CD14-positive monocyte (primary cell): ENCODE measurements at regions not wholly inside any gene's neighbourhood (a gene's known extent, or its start where the extent isn't known, plus 50 kb on each side); places are given as distances from the start of the nearest gene placed in this dataset.
"Not testable (repeated sequence)": the region's sequence is repeated elsewhere in the genome, so short reads cannot be mapped to it uniquely, and the experiment has no call there.

ENCODE experiments used
- DNase-seq, 3 donors: peaks; one replicate each; pipeline ENCODE4 v3.0.0-alpha.2; 2011 to 2022
- H2AFZ ChIP-seq: 2 replicates; pipeline ENCODE4 v1.6.0; 2012; ENCODE audit warnings: mild to moderate bottlenecking, low read depth, low read length, inconsistent platforms; ENCODE audit not compliant: insufficient read depth, poor library complexity, severe bottlenecking
- H3K27ac ChIP-seq, 2 donors: 1 replicate in 1 of 2; 2 replicates in 1 of 2; pipeline ENCODE4 v1.5.1; 2012 to 2013; ENCODE audit warnings: low read length in 2 of 2, control low read depth in 1 of 2, inconsistent platforms in 1 of 2, low read depth in 1 of 2, mild to moderate bottlenecking in 1 of 2
- H3K27me3 ChIP-seq, 2 donors: one replicate each; pipeline versions ENCODE4 v1.6.0 to v1.6.1; 2011 to 2013; ENCODE audit warnings: low read length in 2 of 2; ENCODE audit not compliant: control insufficient read depth in 2 of 2, insufficient read depth in 2 of 2
- H3K36me3 ChIP-seq, 2 donors: replicated peaks in 1 of 2; 1 replicate in 1 of 2; 2 replicates in 1 of 2; pipeline versions ENCODE4 v1.5.1 to v1.6.1; 2012 to 2013; ENCODE audit warnings: low read length in 2 of 2, control low read depth in 1 of 2, inconsistent platforms in 1 of 2, mild to moderate bottlenecking in 1 of 2; ENCODE audit not compliant: insufficient read depth in 2 of 2, control insufficient read depth in 1 of 2
- H3K4me1 ChIP-seq, 2 donors: 1 replicate in 1 of 2; 2 replicates in 1 of 2; pipeline versions ENCODE4 v1.5.1 to v1.6.1; 2012 to 2013; ENCODE audit warnings: low read length in 2 of 2, control low read depth in 1 of 2, inconsistent platforms in 1 of 2, mild to moderate bottlenecking in 1 of 2, moderate library complexity in 1 of 2; ENCODE audit not compliant: insufficient read depth in 2 of 2, control insufficient read depth in 1 of 2
- H3K4me2 ChIP-seq: replicated peaks from 2 replicates; pipeline ENCODE3; 2012; ENCODE audit warnings: low read length, moderate library complexity, mild to moderate bottlenecking; ENCODE audit not compliant: poor library complexity, severe bottlenecking; ENCODE audit errors: extremely low read depth
- H3K4me3 ChIP-seq, 3 experiments: fragments of 200-600 bp in 1 of 3; sonication (generic) in 1 of 3; replicated peaks in 1 of 3; 1 replicate in 2 of 3; 2 replicates in 1 of 3; pipeline ENCODE4 v1.5.1; 2011 to 2013; ENCODE audit warnings: low read length in 3 of 3, mild to moderate bottlenecking in 3 of 3, control low read depth in 2 of 3, low read depth in 2 of 3, inconsistent platforms in 1 of 3, moderate library complexity in 1 of 3
- H3K79me2 ChIP-seq: 2 replicates; pipeline ENCODE4 v1.6.0; 2012; ENCODE audit warnings: mild to moderate bottlenecking, control low read depth, inconsistent platforms, low read length, moderate library complexity; ENCODE audit not compliant: insufficient read depth
- H3K9ac ChIP-seq: 2 replicates; pipeline ENCODE4 v1.6.0; 2017; ENCODE audit warnings: low read length, mild to moderate bottlenecking; ENCODE audit not compliant: insufficient read depth, poor library complexity, severe bottlenecking
- H3K9me3 ChIP-seq, 2 donors: replicated peaks in 1 of 2; 1 replicate in 1 of 2; 2 replicates in 1 of 2; pipeline versions ENCODE4 v1.5.1 to v1.6.1; 2012 to 2013; ENCODE audit warnings: low read length in 2 of 2, control low read depth in 1 of 2; ENCODE audit not compliant: control insufficient read depth in 1 of 2, insufficient read depth in 1 of 2
- H4K20me1 ChIP-seq: 2 replicates; pipeline ENCODE4 v1.6.0; 2012; ENCODE audit warnings: mild to moderate bottlenecking, low read length, control low read depth, moderate library complexity; ENCODE audit not compliant: insufficient read depth
- H3K27ac Mint-ChIP-seq, 7 donors: one replicate each; pipeline ENCODE4 v1.8.0; 2020; ENCODE audit warnings: mild to moderate bottlenecking in 7 of 7, mixed read lengths in 7 of 7, moderate library complexity in 6 of 7, inconsistent platforms in 2 of 7
- H3K27me3 Mint-ChIP-seq, 3 donors: one replicate each; pipeline ENCODE4 v1.8.0; 2021 to 2022; ENCODE audit warnings: low read depth in 3 of 3, mild to moderate bottlenecking in 3 of 3, mixed read lengths in 3 of 3, moderate library complexity in 3 of 3, inconsistent platforms in 1 of 3
- H3K36me3 Mint-ChIP-seq, 2 donors: one replicate each; pipeline ENCODE4 v1.8.0; 2020; ENCODE audit warnings: mixed read lengths in 2 of 2, inconsistent platforms in 1 of 2, mild to moderate bottlenecking in 1 of 2
- H3K4me1 Mint-ChIP-seq: one replicate; pipeline ENCODE4 v1.8.0; 2020; ENCODE audit warnings: mild to moderate bottlenecking, mixed read lengths
- H3K4me3 Mint-ChIP-seq, 2 donors: one replicate each; pipeline ENCODE4 v1.8.0; 2020; ENCODE audit warnings: mild to moderate bottlenecking in 2 of 2, mixed read lengths in 2 of 2, moderate library complexity in 1 of 2
- H3K9me3 Mint-ChIP-seq, 7 donors: one replicate each; pipeline ENCODE4 v1.8.0; 2020 to 2022; ENCODE audit warnings: mixed read lengths in 7 of 7, mild to moderate bottlenecking in 6 of 7, moderate library complexity in 6 of 7, inconsistent platforms in 2 of 7
- WGBS: methylation state at CpG from one replicate; pipeline ENCODE4 v1.1.5; 2013; ENCODE audit warnings: missing lambda C conversion rate; ENCODE audit not compliant: insufficient coverage; 5-methylcytosine and 5-hydroxymethylcytosine counted together
- intact Hi-C, 2 donors: fragments of 100-400 bp; cut with micrococcal nuclease; formaldehyde crosslinking; loops; one replicate each; pipeline versions ENCODE4 v1.15.0 to v1.15.1; 2023
- TF ChIP-seq, protein P1 (sequence below): fragments of 200-600 bp; IDR thresholded peaks from one replicate; pipeline ENCODE4 v1.8.0; 2022; ENCODE audit warnings: antibody characterized with exemption, mild to moderate bottlenecking

DNA sequence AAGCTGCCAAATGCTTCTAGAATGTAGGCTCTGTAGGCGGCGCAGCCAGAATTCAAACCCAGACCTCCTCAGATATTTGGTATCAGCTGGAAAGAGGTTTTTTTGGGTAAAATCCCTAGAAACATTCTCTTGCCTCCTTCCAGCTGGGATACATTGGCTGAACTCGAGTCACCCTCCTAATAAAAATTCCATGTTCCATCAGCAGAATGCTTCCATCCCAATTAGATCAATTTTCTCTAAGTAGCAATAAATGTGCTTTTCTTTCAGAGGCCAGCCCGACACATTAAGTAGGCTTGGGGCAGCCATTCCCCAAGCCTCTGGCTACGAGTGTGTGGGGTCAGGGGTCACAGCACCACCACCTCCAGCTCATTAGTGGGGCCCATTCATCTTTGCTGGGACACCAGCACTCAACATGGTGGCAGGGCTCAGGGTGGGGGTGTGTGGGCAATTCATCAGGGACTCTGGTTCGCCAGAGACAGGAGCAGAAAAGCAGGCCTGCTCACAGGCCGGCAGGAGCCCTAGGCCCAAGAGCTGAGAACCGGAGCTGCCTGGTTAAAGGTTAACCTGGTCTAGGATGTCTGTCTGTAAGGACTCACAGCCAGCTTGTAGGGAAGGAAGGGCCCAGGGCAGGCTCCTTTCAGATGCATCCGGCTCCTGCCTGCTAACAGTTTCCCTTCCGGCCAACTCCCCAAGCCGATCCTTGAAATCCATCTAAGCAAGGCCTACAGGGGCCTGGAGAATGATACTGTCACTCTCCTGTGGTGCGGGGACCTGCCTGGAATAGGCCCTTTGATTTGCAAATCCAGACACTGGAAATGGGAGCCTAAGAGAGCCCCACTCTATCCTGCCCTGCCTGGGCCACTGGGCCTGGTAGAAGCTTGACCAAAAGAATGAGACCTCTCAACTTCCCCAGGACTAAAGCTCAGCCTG, 159.1 kb upstream of the TOP1 start:
- no peaks in the 10 kb centered on the region for H4K20me1 ChIP-seq
- no peaks in the 10 kb centered on the region for H3K4me1 ChIP-seq
- WGBS = 99% methylated on average over 6 of the region's 12 CpGs
- H3K9ac ChIP-seq = no peak overlapping the region
- H3K4me2 ChIP-seq = no peak overlapping the region
- H3K4me3 ChIP-seq = no peak overlapping the region
- no peak overlapping the region for H2AFZ ChIP-seq
- TF ChIP-seq, protein P1, sequence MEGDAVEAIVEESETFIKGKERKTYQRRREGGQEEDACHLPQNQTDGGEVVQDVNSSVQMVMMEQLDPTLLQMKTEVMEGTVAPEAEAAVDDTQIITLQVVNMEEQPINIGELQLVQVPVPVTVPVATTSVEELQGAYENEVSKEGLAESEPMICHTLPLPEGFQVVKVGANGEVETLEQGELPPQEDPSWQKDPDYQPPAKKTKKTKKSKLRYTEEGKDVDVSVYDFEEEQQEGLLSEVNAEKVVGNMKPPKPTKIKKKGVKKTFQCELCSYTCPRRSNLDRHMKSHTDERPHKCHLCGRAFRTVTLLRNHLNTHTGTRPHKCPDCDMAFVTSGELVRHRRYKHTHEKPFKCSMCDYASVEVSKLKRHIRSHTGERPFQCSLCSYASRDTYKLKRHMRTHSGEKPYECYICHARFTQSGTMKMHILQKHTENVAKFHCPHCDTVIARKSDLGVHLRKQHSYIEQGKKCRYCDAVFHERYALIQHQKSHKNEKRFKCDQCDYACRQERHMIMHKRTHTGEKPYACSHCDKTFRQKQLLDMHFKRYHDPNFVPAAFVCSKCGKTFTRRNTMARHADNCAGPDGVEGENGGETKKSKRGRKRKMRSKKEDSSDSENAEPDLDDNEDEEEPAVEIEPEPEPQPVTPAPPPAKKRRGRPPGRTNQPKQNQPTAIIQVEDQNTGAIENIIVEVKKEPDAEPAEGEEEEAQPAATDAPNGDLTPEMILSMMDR = no peak
- no peak overlapping the region for H3K4me3 Mint-ChIP-seq
- H3K27ac ChIP-seq = no peak overlapping the region
- H3K27me3 Mint-ChIP-seq = peaks cover 0 to 4% (median 3%) of the 10 kb centered on the region in 3 donors
- no peaks in the 10 kb centered on the region for H3K36me3 ChIP-seq
- H3K27me3 ChIP-seq = no peaks in the 10 kb centered on the region
- no peaks in the 10 kb centered on the region for H3K4me1 Mint-ChIP-seq
- no peaks in the 10 kb centered on the region for H3K79me2 ChIP-seq
- H3K27ac Mint-ChIP-seq = no peak overlapping the region
- H3K36me3 Mint-ChIP-seq = no peaks in the 10 kb centered on the region
- intact Hi-C loops = no loop called here
- H3K9me3 ChIP-seq = no peaks in the 10 kb centered on the region
- peaks cover 0 to 2% (median 0%) of the 10 kb centered on the region in 7 donors for H3K9me3 Mint-ChIP-seq
- no peak for DNase-seq

DNA sequence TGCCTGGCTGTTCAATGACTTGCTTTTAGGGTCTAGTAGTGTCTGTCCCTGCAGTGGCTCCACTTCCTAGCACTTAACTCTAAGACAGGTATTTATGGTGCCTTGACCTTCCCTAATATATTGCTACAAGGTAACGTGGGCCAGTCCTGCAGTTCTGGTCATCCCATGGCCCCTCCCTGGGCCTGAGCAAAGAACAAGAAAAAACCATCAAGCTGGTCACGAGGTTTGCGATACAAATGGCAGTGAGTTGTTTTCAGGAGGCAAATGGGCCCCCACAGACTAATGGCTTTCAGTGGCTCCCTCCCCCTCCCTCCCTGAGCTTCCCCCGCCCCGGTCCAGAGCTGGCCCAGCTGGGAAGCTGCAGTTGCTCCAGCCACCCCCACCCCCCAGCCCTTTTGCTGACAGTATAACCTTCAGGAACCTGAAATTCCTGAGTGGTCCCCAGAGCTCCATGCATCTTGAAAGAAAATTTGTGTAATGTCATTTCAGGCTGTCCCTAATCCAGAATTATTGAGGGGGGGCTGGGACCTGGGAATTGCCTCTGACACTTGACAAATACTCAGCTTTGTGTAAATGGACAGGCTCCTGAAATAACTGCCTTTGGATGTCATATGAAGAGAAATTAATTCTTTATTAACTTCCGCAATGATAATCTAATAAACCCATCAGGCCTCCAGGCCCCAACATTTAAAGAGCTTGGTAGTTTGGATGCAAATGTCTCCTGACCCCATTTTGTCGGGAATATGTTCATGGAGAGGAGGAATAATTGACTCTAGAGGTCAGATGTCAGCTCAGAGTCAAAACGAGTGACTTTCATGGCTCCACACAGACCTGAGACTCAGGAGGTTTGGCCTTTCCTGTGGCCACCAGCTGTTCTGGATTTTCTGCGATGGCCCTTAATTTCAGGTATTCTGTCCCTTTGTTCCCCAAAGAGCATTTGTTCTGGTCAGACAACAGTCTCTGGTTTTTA, 153.2 kb upstream of the TOP1 start:
- no peak overlapping the region for H3K27ac ChIP-seq
- no peaks in the 10 kb centered on the region for H3K36me3 ChIP-seq
- peaks cover 5% of the 10 kb centered on the region for H3K4me1 Mint-ChIP-seq
- H3K4me2 ChIP-seq = no peak overlapping the region
- WGBS = 97% methylated on average over 6 of the region's 9 CpGs
- no peak for DNase-seq
- no peak overlapping the region for H2AFZ ChIP-seq
- intact Hi-C loops = loop anchor here in 1 of 2 donors (5.0 kb wide), 1 partner anchor 753 kb away; no protein-coding TSS in a partner anchor
- H3K27me3 Mint-ChIP-seq = peaks cover 0 to 5% (median 3%) of the 10 kb centered on the region in 3 donors
- H4K20me1 ChIP-seq = no peaks in the 10 kb centered on the region
- no peak overlapping the region for H3K4me3 ChIP-seq
- H3K4me3 Mint-ChIP-seq = no peak overlapping the region
- H3K27ac Mint-ChIP-seq = no peak overlapping the region
- no peaks in the 10 kb centered on the region for H3K9me3 ChIP-seq
- TF ChIP-seq, protein P1 = no peak
- no peaks in the 10 kb centered on the region for H3K36me3 Mint-ChIP-seq
- peaks cover 0 to 3% (median 0%) of the 10 kb centered on the region in 7 donors for H3K9me3 Mint-ChIP-seq
- no peaks in the 10 kb centered on the region for H3K27me3 ChIP-seq
- H3K9ac ChIP-seq = no peak overlapping the region
- no peaks in the 10 kb centered on the region for H3K79me2 ChIP-seq
- H3K4me1 ChIP-seq = peaks cover 2% of the 10 kb centered on the region in 2 donors

DNA sequence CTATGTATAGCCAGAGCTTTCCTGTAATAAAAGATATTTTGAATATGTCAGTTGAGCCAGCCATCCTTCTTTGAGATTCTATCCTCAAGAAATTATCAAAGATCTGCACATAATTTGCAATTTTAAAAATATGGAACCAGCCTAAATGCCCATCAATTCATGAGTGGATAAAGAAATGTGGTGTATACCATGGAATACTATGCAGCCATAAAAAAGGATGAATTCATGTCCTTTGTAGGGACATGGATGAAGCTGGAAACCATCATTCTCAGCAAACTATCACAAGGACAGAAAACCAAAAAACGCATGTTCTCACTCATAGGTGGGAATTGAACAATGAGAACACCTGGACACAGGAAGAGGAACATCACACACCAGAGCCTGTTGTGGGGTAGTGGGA, 150.5 kb upstream of the TOP1 start:
- not testable (repeated sequence) for H3K27me3 ChIP-seq, H3K36me3 Mint-ChIP-seq, H3K36me3 ChIP-seq, H3K9me3 ChIP-seq, H3K4me3 Mint-ChIP-seq, H3K79me2 ChIP-seq, H3K4me3 ChIP-seq, H3K4me2 ChIP-seq, DNase-seq, H4K20me1 ChIP-seq, H3K9me3 Mint-ChIP-seq, H2AFZ ChIP-seq, H3K27me3 Mint-ChIP-seq, H3K27ac ChIP-seq, H3K9ac ChIP-seq, H3K27ac Mint-ChIP-seq
- H3K4me1 ChIP-seq = peaks cover 16 to 26% of the 10 kb centered on the region in 2 donors
- H3K4me1 Mint-ChIP-seq = peaks cover 30% of the 10 kb centered on the region
- WGBS = no CpG with 5 or more reads among the region's 1 CpG
- intact Hi-C loops = loop anchor here in 1 of 2 donors (5.0 kb wide), 1 partner anchor 756 kb away; no protein-coding TSS in a partner anchor
